SH-SY5Y (cell line): ENCODE measurements at regions not wholly inside any gene's neighbourhood (a gene's known extent, or its start where the extent isn't known, plus 50 kb on each side); places are given as distances from the start of the nearest gene placed in this dataset.

Experiments used
- GATA2 ChIP-seq: IDR thresholded peaks from 2 replicates; pipeline ENCODE4 v1.6.1; 2011; ENCODE audit warnings: mild to moderate bottlenecking, low read depth, low read length
- GATA3 ChIP-seq: IDR thresholded peaks from 2 replicates; pipeline ENCODE4 v1.6.1; 2011; ENCODE audit warnings: low read depth, mild to moderate bottlenecking, low read length, moderate library complexity

GRCh38 chr20:39632176-39632575, 670.0 kb downstream of the DHX35 start:
- TF ChIP-seq GATA3: no peak
- TF ChIP-seq GATA2: no peak
